HG02840 (cell line): ENCODE measurements at regions not wholly inside any gene's neighbourhood (a gene's known extent, or its start where the extent isn't known, plus 50 kb on each side); places are given as distances from the start of the nearest gene placed in this dataset.
"Not testable (repeated sequence)": the region's sequence is repeated elsewhere in the genome, so short reads cannot be mapped to it uniquely, and the experiment has no call there.

Source experiments
- ATAC-seq: cut with Tn5 transposase; IDR thresholded peaks from one replicate; pipeline ENCODE4 v1.9.1; 2021; ENCODE audit warnings: mild to moderate bottlenecking, moderate library complexity, moderate number of reproducible peaks; ENCODE audit not compliant: unreplicated experiment, low FRiP score

GRCh38 chr4:142897518-142897917 is 51.4 kb upstream of the INPP4B start:
- not testable (repeated sequence) for ATAC-seq

- ATAC-seq: no peak
Measured at GRCh38 chr4:142900622-142901021, 54.5 kb upstream of the INPP4B start.

- no peak for ATAC-seq
Measured at GRCh38 chr4:142901166-142901662, 55.1 kb upstream of the INPP4B start.

- not testable (repeated sequence) for ATAC-seq
Measured at GRCh38 chr4:142903617-142904016, 57.5 kb upstream of the INPP4B start.

- no peak for ATAC-seq
Measured at GRCh38 chr4:142909908-142910307, 63.8 kb upstream of the INPP4B start.

- no peak for ATAC-seq
Measured at GRCh38 chr4:142913034-142913433, 66.9 kb upstream of the INPP4B start.

- ATAC-seq: no peak
Measured at GRCh38 chr4:142913461-142914030, 67.4 kb upstream of the INPP4B start.

GRCh38 chr4:142917678-142918077 is 71.6 kb upstream of the INPP4B start:
- no peak for ATAC-seq

GRCh38 chr4:142922720-142923119 is 76.6 kb upstream of the INPP4B start:
- no peak for ATAC-seq

GRCh38 chr4:142923619-142924018 is 77.5 kb upstream of the INPP4B start:
- ATAC-seq: no peak

GRCh38 chr4:142925161-142925560 is 79.1 kb upstream of the INPP4B start:
- ATAC-seq: no peak

GRCh38 chr4:142927721-142928120 is 81.6 kb upstream of the INPP4B start:
- no peak for ATAC-seq

GRCh38 chr4:142929526-142929925 is 83.4 kb upstream of the INPP4B start:
- ATAC-seq: no peak

GRCh38 chr4:142933207-142933606 is 87.1 kb upstream of the INPP4B start:
- ATAC-seq: no peak

GRCh38 chr4:142940425-142941330 is 94.6 kb upstream of the INPP4B start:
- ATAC-seq: no peak

GRCh38 chr4:142944565-142944964 is 98.5 kb upstream of the INPP4B start:
- ATAC-seq: no peak

- ATAC-seq: no peak
Measured at GRCh38 chr4:142952821-142953580, 106.9 kb upstream of the INPP4B start.

- no peak for ATAC-seq
Measured at GRCh38 chr4:142954415-142954814, 108.3 kb upstream of the INPP4B start.

- no peak for ATAC-seq
Measured at GRCh38 chr4:142955501-142955900, 109.4 kb upstream of the INPP4B start.

GRCh38 chr4:142959173-142959572 is 113.1 kb upstream of the INPP4B start:
- ATAC-seq: no peak

- no peak for ATAC-seq
Measured at GRCh38 chr4:142960126-142960525, 114.0 kb upstream of the INPP4B start.
